Skeletal muscle cell (primary cell): ENCODE measurements at regions not wholly inside any gene's neighbourhood (a gene's known extent, or its start where the extent isn't known, plus 50 kb on each side); places are given as distances from the start of the nearest gene placed in this dataset.
"Not testable (repeated sequence)": the region's sequence is repeated elsewhere in the genome, so short reads cannot be mapped to it uniquely, and the experiment has no call there.

ENCODE experiments used
- DNase-seq: peaks from one replicate; pipeline ENCODE4 v3.0.0-alpha.2; 2010; ENCODE audit warnings: low read depth
- H3K4me3 ChIP-seq: 2 replicates; pipeline ENCODE4 v1.5.1; 2011; ENCODE audit warnings: low read depth, mild to moderate bottlenecking, control low read depth, low read length, moderate library complexity

- no peak overlapping the region for H3K4me3 ChIP-seq
- no peak for DNase-seq
These were observed 201.8 kb upstream of the VCX start for GRCh38 chrX:7641141-7641540.

GRCh38 chrX:7640392-7640791, 202.6 kb upstream of the VCX start:
- H3K4me3 ChIP-seq = no peak overlapping the region
- no peak for DNase-seq

GRCh38 chrX:7638078-7638710, 204.8 kb upstream of the VCX start:
- no peak overlapping the region for H3K4me3 ChIP-seq
- no peak for DNase-seq

- no peak for DNase-seq
- H3K4me3 ChIP-seq = no peak overlapping the region
These were observed 205.9 kb upstream of the VCX start for GRCh38 chrX:7637066-7637465.

- H3K4me3 ChIP-seq = no peak overlapping the region
- no peak for DNase-seq
These were observed 207.4 kb upstream of the VCX start for GRCh38 chrX:7635604-7636003.

- no peak for DNase-seq
- H3K4me3 ChIP-seq = no peak overlapping the region
These were observed 222.4 kb upstream of the VCX start for GRCh38 chrX:7620560-7620959.

- H3K4me3 ChIP-seq = no peak overlapping the region
- DNase-seq = no peak
These were observed 225.0 kb upstream of the VCX start for GRCh38 chrX:7617994-7618393.

- H3K4me3 ChIP-seq = no peak overlapping the region
These were observed 228.4 kb upstream of the VCX start for GRCh38 chrX:7614616-7615015.

GRCh38 chrX:7608625-7609024, 234.3 kb upstream of the VCX start:
- DNase-seq, H3K4me3 ChIP-seq: not testable (repeated sequence)

More at GRCh38 chrX:7614616-7615015, 228.4 kb upstream of the VCX start:
- no peak for DNase-seq

GRCh38 chrX:7606039-7606652, 236.8 kb upstream of the VCX start:
- DNase-seq = no peak
- H3K4me3 ChIP-seq = no peak overlapping the region

- DNase-seq = no peak
- H3K4me3 ChIP-seq = no peak overlapping the region
These were observed 239.6 kb upstream of the VCX start for GRCh38 chrX:7603387-7603786.

- H3K4me3 ChIP-seq = no peak overlapping the region
- no peak for DNase-seq
These were observed 246.1 kb upstream of the VCX start for GRCh38 chrX:7596822-7597221.

GRCh38 chrX:7593370-7593769, 249.6 kb upstream of the VCX start:
- DNase-seq, H3K4me3 ChIP-seq: not testable (repeated sequence)

- DNase-seq = no peak
These were observed 256.8 kb upstream of the VCX start for GRCh38 chrX:7586126-7586525.

GRCh38 chrX:7582191-7582590, 260.8 kb upstream of the VCX start:
- H3K4me3 ChIP-seq = no peak overlapping the region
- no peak for DNase-seq

More at GRCh38 chrX:7586126-7586525, 256.8 kb upstream of the VCX start:
- H3K4me3 ChIP-seq = no peak overlapping the region

- no peak for DNase-seq
These were observed 262.8 kb upstream of the VCX start for GRCh38 chrX:7580127-7580526.

GRCh38 chrX:7574325-7574724, 268.6 kb upstream of the VCX start:
- H3K4me3 ChIP-seq = no peak overlapping the region
- no peak for DNase-seq

More at GRCh38 chrX:7580127-7580526, 262.8 kb upstream of the VCX start:
- no peak overlapping the region for H3K4me3 ChIP-seq

GRCh38 chrX:7570432-7571029, 272.4 kb upstream of the VCX start:
- H3K4me3 ChIP-seq = no peak overlapping the region

GRCh38 chrX:7568597-7568996, 274.4 kb upstream of the VCX start:
- DNase-seq = no peak
- H3K4me3 ChIP-seq = no peak overlapping the region

More at GRCh38 chrX:7570432-7571029, 272.4 kb upstream of the VCX start:
- no peak for DNase-seq

GRCh38 chrX:7568130-7568529, 274.8 kb upstream of the VCX start:
- no peak overlapping the region for H3K4me3 ChIP-seq
- DNase-seq = no peak

- H3K4me3 ChIP-seq = no peak overlapping the region
- DNase-seq = no peak
These were observed 290.2 kb upstream of the VCX start for GRCh38 chrX:7552760-7553159.
